Fibroblast of pulmonary artery (primary cell): ENCODE measurements at regions not wholly inside any gene's neighbourhood (a gene's known extent, or its start where the extent isn't known, plus 50 kb on each side); places are given as distances from the start of the nearest gene placed in this dataset.

Experiments
- DNase-seq: peaks from one replicate; pipeline ENCODE4 v3.0.0-alpha.2; 2010; ENCODE audit warnings: low read depth
- H3K4me3 ChIP-seq: replicated peaks from 2 replicates; pipeline ENCODE4 v1.5.1; 2011; ENCODE audit warnings: low read depth, mild to moderate bottlenecking, control low read depth, low read length, moderate library complexity
- TF ChIP-seq, protein P1 (sequence below): IDR thresholded peaks from 2 replicates; pipeline ENCODE4 v1.5.1; 2011; ENCODE audit warnings: mild to moderate bottlenecking, control low read depth, low read length, inconsistent platforms; ENCODE audit errors: missing control alignments

DNA sequence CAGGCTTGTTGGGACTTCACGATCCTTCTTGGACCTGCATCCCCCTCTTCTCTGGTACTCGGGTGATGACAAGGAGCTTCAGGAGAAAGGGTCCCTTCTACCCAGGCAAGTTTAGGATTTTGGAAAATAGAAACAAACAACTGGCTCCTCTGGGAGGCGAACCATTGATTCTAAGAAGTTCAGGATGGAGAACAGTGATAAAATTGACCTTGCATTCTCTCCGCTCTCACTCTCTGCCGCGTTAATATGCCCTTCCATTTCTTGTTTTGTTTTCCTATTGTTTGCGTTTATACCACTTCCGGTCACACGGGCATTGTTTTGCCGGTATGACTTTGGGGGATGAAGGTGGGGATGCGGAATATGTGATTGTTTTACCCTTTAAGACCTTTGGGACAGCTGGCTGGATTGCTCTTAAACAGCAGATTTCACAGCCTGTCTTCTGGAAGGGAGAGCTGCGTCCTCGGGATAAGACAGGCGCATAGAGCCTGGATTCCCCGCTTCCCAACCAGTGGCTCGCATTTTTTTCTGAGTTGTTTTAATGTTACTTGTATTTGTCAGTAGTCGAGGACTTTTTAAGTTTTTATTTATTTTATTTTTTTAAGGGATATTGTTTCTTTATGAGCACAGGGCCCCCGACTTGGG, 144.3 kb upstream of the ZNF184 start:
- TF ChIP-seq, protein P1, sequence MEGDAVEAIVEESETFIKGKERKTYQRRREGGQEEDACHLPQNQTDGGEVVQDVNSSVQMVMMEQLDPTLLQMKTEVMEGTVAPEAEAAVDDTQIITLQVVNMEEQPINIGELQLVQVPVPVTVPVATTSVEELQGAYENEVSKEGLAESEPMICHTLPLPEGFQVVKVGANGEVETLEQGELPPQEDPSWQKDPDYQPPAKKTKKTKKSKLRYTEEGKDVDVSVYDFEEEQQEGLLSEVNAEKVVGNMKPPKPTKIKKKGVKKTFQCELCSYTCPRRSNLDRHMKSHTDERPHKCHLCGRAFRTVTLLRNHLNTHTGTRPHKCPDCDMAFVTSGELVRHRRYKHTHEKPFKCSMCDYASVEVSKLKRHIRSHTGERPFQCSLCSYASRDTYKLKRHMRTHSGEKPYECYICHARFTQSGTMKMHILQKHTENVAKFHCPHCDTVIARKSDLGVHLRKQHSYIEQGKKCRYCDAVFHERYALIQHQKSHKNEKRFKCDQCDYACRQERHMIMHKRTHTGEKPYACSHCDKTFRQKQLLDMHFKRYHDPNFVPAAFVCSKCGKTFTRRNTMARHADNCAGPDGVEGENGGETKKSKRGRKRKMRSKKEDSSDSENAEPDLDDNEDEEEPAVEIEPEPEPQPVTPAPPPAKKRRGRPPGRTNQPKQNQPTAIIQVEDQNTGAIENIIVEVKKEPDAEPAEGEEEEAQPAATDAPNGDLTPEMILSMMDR, result no peak
- H3K4me3 ChIP-seq, result peak overlapping the region; percentile 62
- peak; percentile 47 for DNase-seq

DNA sequence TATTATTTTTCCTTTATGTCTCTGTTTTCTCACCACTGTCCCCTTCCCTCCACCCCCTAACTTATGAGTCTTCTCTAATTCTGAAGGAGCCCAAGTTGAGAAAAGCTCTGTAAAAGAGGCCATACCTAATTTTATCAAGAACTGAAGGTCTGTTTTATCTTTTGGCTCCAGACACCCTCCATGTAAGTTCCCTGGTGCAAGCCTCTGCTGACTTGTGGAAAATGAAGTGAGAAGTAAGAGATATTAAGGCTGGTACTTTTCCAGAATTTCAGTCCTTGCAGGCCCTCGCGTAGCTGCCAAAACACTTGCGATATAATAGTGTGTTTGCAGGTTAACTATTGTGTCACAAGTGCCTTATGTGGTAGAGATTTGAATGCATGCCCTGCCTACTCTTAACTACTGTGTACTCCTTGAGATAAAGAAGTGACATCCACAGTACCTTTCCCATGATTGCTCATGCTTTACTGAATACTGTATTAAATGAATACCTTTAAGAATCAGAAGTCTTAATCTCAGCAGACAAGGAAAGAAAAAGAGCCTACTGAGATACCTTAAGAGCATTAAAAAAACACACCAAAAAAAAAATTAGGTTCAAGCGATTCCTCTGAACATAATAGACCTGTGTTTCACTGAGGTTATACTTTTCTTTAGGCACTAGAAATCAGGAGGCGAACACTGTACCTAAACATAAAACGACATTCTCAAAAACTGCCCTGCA, 143.6 kb upstream of the ZNF184 start:
- peak overlapping the region; percentile 62 for H3K4me3 ChIP-seq
- DNase-seq, result no peak
- TF ChIP-seq, protein P1, result no peak

DNA sequence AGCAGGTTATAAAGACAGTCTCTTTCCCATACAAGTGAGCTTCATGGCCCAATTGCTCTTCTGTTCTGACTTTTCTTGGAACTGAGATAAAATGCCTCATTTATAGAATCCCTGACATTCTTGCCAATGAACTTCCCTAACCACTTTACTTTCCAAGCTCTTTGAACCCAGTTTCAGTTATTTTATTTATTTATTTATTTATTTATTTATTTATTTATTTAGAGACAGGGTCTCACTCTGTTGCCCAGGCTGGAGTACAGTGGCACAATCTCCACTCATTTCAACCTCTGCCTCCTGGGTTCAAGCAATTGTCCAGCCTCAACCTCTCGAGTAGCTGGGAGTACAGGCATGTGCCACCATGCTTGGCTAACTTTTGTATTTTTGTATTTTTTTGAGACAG, 138.5 kb upstream of the ZNF184 start:
- no peak for DNase-seq
- no peak overlapping the region for H3K4me3 ChIP-seq
- TF ChIP-seq, protein P1, result no peak

DNA sequence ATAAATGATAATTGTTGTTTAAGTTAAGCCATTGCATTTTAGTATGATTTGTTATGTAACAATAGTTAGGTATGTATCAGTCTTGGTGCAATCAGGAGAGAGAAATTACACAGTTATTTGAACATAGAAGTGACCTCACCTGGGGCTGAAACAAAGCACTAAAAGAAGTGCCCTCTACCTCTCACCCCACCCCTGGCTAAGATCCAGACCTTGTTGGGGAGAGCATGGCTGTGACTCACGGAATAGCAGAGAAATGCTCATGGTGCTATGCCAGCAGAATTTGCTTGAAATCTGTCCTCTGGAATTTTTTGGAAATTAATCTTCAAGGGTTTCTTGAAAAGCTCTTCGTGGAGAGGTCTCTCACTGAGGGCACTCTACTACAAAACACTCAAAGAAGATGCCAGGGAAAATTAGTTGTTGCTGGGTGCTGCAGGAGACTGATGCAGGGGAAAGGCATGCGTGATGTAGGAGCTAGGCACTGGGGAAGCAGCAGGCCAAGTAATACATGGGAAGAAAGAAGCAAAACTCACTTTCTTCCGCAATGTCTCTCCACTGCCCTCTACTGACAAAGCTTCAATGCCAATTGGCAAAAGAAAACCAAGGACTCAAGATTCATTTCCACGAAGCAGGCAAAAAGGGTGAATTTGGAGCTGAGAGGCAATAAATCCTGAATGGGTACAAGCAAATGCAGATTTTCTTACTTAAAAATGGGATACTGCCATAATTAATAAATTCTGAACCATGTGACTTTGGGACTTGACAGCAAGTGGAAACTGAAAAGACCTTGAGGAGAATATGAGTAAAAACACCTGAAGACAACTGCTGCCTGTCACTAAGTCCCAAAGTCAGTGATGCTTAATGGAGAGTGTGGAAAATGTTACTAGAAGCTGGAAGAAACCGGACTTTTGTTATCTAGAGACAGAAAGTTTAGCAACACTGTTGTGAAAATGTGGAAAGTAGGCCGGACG, 136.3 kb upstream of the ZNF184 start:
- TF ChIP-seq, protein P1, result peak; percentile 95
- no peak overlapping the region for H3K4me3 ChIP-seq
- DNase-seq, result peak; percentile 84

DNA sequence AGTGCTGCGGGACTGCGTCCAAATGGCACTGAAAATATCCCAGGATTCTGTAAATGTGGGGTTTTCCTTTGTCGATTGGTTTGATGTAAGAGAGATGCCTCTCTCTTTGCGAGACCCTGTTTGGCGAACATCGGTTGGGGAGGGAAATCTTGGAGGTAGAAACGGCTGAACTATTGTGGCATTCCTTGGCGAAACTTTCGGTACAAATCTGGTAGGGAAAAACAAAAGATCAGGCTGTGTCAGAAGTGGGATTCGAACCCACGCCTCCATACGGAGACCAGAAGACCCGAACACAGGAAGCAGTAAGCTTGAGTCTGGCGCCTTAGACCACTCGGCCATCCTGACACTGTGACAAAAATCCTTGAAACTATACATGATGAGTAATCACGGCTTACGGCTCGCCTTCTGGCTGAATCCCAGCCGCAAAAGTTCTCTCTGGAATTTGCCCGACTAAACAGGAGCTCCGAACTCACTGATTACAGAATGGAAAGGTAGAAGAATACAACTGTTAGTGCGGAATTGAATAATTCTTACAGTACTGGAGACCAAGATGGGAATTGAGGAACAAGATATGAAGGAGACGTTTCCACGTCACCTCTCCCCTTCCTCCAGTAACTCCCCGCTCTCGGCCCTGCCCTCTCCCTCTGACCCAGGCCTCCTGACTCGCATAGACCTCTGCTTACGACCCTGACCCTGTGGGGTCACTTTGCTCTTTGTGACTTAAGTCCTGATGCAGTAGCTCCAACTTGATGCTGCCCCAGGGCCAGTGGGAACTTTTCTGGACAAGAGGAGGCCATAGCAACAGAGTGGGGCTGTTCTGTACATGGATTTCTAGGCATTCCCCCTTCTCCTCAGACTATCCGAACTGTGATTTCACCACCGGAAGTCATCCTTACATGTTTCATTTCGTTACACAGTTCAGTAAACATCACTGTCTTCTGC, 132.8 kb upstream of the ZNF184 start:
- H3K4me3 ChIP-seq, result peak overlapping the region; percentile 53
- TF ChIP-seq, protein P1, result no peak
- DNase-seq, result peak; percentile 77

DNA sequence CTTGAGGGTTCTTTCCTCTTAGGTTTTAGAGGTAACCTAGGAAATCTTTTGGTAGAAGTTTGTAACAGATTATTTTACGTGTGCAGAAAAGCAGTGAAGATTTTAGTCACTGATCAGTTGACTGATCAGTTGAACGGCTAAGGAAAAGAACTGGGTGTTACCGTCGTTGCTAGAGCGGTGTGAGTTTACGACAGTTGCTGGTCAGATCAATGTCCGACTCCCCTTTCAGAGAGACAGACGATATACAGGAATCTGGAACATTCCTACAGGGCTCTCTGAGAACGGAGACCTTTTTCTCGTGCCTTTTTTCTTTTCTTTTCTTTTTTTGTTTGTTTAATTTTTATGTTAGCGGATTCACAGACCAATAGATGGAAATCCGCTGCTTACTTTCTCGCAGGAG, 132.1 kb upstream of the ZNF184 start:
- DNase-seq, result no peak
- peak overlapping the region; percentile 53 for H3K4me3 ChIP-seq
- TF ChIP-seq, protein P1, result no peak
